GM18505 (cell line): ENCODE measurements at regions not wholly inside any gene's neighbourhood (a gene's known extent, or its start where the extent isn't known, plus 50 kb on each side); places are given as distances from the start of the nearest gene placed in this dataset.

ENCODE experiments used
- ATAC-seq: cut with Tn5 transposase; IDR thresholded peaks from one replicate; pipeline ENCODE4 v1.9.1; 2021; ENCODE audit not compliant: unreplicated experiment
- POLR2A ChIP-seq: IDR thresholded peaks from 4 replicates; pipeline ENCODE4 v1.6.1; 2011; ENCODE audit warnings: borderline replicate concordance; ENCODE audit not compliant: insufficient read depth, insufficient read length; ENCODE audit errors: extremely low read depth

- no peak for TF ChIP-seq POLR2A
- ATAC-seq, result no peak
Observed at GRCh38 chr1:201589186-201589585, 50.3 kb downstream of the NAV1 start.

GRCh38 chr1:201590474-201590873 lies 51.5 kb downstream of the NAV1 start:
- no peak for ATAC-seq
- no peak for TF ChIP-seq POLR2A

- TF ChIP-seq POLR2A, result no peak
- no peak for ATAC-seq
Observed at GRCh38 chr1:201591348-201591747, 52.4 kb downstream of the NAV1 start.

- no peak for TF ChIP-seq POLR2A
- no peak for ATAC-seq
Observed at GRCh38 chr1:201591981-201592380, 53.1 kb downstream of the NAV1 start.

GRCh38 chr1:201593200-201593921 lies 54.4 kb downstream of the NAV1 start:
- TF ChIP-seq POLR2A, result no peak
- ATAC-seq, result no peak

- no peak for ATAC-seq
- TF ChIP-seq POLR2A, result no peak
Observed at GRCh38 chr1:201594575-201595245, 55.8 kb downstream of the NAV1 start.

GRCh38 chr1:201595381-201595780 lies 56.5 kb downstream of the NAV1 start:
- no peak for TF ChIP-seq POLR2A
- no peak for ATAC-seq

- TF ChIP-seq POLR2A, result no peak
- ATAC-seq, result no peak
Observed at GRCh38 chr1:201596101-201596868, 57.4 kb downstream of the NAV1 start.

GRCh38 chr1:201597551-201598230 lies 58.8 kb downstream of the NAV1 start:
- no peak for ATAC-seq
- no peak for TF ChIP-seq POLR2A

- no peak for ATAC-seq
Observed at GRCh38 chr1:201598396-201598795, 59.5 kb downstream of the NAV1 start.

GRCh38 chr1:201598973-201599372 lies 60.0 kb downstream of the NAV1 start:
- ATAC-seq, result no peak
- no peak for TF ChIP-seq POLR2A

More at GRCh38 chr1:201598396-201598795, 59.5 kb downstream of the NAV1 start:
- no peak for TF ChIP-seq POLR2A

- TF ChIP-seq POLR2A, result no peak
- no peak for ATAC-seq
Observed at GRCh38 chr1:201599548-201599947, 60.6 kb downstream of the NAV1 start.
